Sigmoid colon (tissue), 6 donors: ENCODE measurements at regions not wholly inside any gene's neighbourhood (a gene's known extent, or its start where the extent isn't known, plus 50 kb on each side); places are given as distances from the start of the nearest gene placed in this dataset.

ENCODE experiments used
- DNase-seq: peaks from one replicate; pipeline ENCODE4 v3.0.0-alpha.2; 2019
- H3K27ac ChIP-seq, 4 donors: fragments of 200-600 bp; sonication (generic); one replicate each; pipeline ENCODE4 v1.5.1; 2016 to 2019; ENCODE audit warnings: mild to moderate bottlenecking in 1 of 4
- H3K27me3 ChIP-seq, 3 donors: fragments of 200-600 bp; sonication (generic); one replicate each; pipeline ENCODE4 v1.5.1; 2019; ENCODE audit warnings: mild to moderate bottlenecking in 1 of 3
- H3K36me3 ChIP-seq, 4 donors: fragments of 200-600 bp; sonication (generic); one replicate each; pipeline ENCODE4 v1.5.1; 2016 to 2019
- H3K4me1 ChIP-seq, 4 donors: fragments of 200-600 bp; sonication (generic); one replicate each; pipeline ENCODE4 v1.5.1; 2017 to 2019
- H3K4me3 ChIP-seq, 4 donors: fragments of 200-600 bp; sonication (generic); one replicate each; pipeline ENCODE4 v1.5.1; 2017 to 2019; ENCODE audit warnings: mild to moderate bottlenecking in 2 of 4, moderate library complexity in 1 of 4
- H3K9me3 ChIP-seq, 4 donors: fragments of 200-600 bp in 3 of 4; sonication (generic) in 3 of 4; one replicate each; pipeline versions ENCODE4 v1.5.1 to v1.6.1; 2013 to 2019
- EP300 ChIP-seq, 4 donors: sonication (generic); formaldehyde crosslinking; IDR thresholded peaks; one replicate each; pipeline ENCODE4 v1.6.1; 2017; ENCODE audit warnings: antibody characterized with exemption in 4 of 4
- POLR2A ChIP-seq, 2 donors: fragments of 450-650 bp; IDR thresholded peaks; one replicate each; pipeline ENCODE4 v1.6.1; 2016; ENCODE audit warnings: antibody characterized with exemption in 2 of 2, mild to moderate bottlenecking in 2 of 2, moderate library complexity in 2 of 2
- POLR2AphosphoS5 ChIP-seq, 4 donors: sonication (generic); formaldehyde crosslinking; IDR thresholded peaks; one replicate each; pipeline ENCODE4 v1.6.1; 2017; ENCODE audit warnings: antibody characterized with exemption in 4 of 4
- WGBS, 2 donors: extraction: QIAGEN DNeasy Blood & Tissue Kit; methylation state at CpG; one replicate each; pipeline ENCODE4 v1.1.7; 2013; 5-methylcytosine and 5-hydroxymethylcytosine counted together
- intact Hi-C: fragments of 100-400 bp; cut with DNase I; formaldehyde crosslinking; loops from one replicate; pipeline ENCODE4 v1.15.1; 2023
- small RNA-seq, 3 donors: library from RNA; depleted of rRNA; stranded (forward); fragments of <200 nt; gene quantifications; one replicate each; pipeline ENCODE3, GENCODE V24; 2016
- TF ChIP-seq, protein P1 (sequence below), 4 experiments: fragments of 450-650 bp in 3 of 4; fragments of 200-600 bp in 1 of 4; IDR thresholded peaks; one replicate each; pipeline ENCODE4 v1.5.1; 2016 to 2019; ENCODE audit warnings: antibody characterized with exemption in 4 of 4, mild to moderate bottlenecking in 3 of 4, moderate library complexity in 2 of 4
- donor health status: healthy with polysubstance abuse.
- donor health status: healthy.

DNA sequence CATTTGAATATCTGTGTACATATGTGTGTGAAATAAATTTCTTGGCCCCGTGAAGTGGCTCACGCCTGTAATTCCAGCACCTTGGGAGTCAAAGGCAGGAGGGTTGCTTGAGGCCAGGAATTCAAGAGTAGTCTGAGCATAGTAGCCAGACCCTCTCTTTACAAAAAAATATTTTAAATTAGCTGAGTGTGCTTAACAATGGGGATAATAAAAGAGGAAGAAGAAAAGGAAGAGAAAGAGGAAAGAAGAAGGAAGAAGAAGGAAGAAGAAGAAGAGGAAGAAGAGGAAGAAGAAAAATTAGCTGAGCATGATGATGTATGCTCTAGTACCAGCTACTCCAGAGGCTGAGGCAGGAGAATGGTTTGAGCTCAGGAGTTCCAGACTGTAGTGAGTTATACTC is 52.1 kb upstream of the XPO1 start:
- Histone ChIP-seq H3K4me3 (no peak overlapping the region), H3K27me3 (no peaks in the 10 kb centered on the region), H3K36me3 (no peaks in the 10 kb centered on the region), H3K9me3 (no peaks in the 10 kb centered on the region), H3K4me1 (no peaks in the 10 kb centered on the region), H3K27ac (no peak overlapping the region)
- WGBS, 2 donors = 97% methylated on average over 2 of the region's 2 CpGs
- TF ChIP-seq, protein P1, sequence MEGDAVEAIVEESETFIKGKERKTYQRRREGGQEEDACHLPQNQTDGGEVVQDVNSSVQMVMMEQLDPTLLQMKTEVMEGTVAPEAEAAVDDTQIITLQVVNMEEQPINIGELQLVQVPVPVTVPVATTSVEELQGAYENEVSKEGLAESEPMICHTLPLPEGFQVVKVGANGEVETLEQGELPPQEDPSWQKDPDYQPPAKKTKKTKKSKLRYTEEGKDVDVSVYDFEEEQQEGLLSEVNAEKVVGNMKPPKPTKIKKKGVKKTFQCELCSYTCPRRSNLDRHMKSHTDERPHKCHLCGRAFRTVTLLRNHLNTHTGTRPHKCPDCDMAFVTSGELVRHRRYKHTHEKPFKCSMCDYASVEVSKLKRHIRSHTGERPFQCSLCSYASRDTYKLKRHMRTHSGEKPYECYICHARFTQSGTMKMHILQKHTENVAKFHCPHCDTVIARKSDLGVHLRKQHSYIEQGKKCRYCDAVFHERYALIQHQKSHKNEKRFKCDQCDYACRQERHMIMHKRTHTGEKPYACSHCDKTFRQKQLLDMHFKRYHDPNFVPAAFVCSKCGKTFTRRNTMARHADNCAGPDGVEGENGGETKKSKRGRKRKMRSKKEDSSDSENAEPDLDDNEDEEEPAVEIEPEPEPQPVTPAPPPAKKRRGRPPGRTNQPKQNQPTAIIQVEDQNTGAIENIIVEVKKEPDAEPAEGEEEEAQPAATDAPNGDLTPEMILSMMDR (IDR thresholded peaks at IDR 0.05) = no peak
- TF ChIP-seq POLR2AphosphoS5 (IDR thresholded peaks at IDR 0.05) = no peak
- no peak for TF ChIP-seq POLR2A (IDR thresholded peaks at IDR 0.05)
- no peak for TF ChIP-seq EP300 (IDR thresholded peaks at IDR 0.05)
- DNase-seq = no peak
- intact Hi-C loops = no loop called here

DNA sequence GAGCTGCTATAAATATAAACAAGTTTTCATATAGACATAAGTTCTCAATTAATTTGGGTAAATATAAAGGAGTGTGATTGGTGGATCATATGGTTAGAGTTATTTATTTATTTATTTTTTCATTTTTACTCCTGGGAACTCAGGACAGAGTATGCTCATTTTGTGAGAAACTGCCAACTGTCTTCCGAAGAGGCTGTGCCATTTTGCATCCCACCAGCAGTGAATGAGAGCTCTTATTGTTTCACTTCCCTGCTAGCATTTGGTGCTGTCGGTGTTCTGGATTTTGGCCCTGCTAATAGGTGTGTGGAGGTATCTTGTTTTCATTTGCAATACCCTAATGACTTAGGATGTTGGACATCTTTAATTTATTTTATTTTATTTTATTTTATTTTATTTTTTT is 50.4 kb upstream of the XPO1 start:
- no peak for DNase-seq
- H3K4me3 ChIP-seq = no peak overlapping the region
- 92 to 93% methylated on average over 2 of the region's 2 CpGs for WGBS, 2 donors
- TF ChIP-seq POLR2A (IDR thresholded peaks at IDR 0.05) (no peak), POLR2AphosphoS5 (IDR thresholded peaks at IDR 0.05) (no peak), EP300 (IDR thresholded peaks at IDR 0.05) (no peak)
- TF ChIP-seq, protein P1 (IDR thresholded peaks at IDR 0.05) = no peak
- no peaks in the 10 kb centered on the region for H3K27me3 ChIP-seq
- no peak overlapping the region for H3K27ac ChIP-seq
- H3K36me3 ChIP-seq = no peaks in the 10 kb centered on the region
- H3K9me3 ChIP-seq = no peaks in the 10 kb centered on the region
- H3K4me1 ChIP-seq = no peaks in the 10 kb centered on the region
- intact Hi-C loops = no loop called here

Small RNA genes lying in the stretch of these regions (small RNA-seq; reads per million reads assigned to genes)
- gene RNU6-1145P = 0 reads per million in 3 donors
- 0 reads per million in 3 donors for gene RPS29P10
